Mesenchymal stem cell (in vitro differentiated cells and primary cell): ENCODE measurements at regions not wholly inside any gene's neighbourhood (a gene's known extent, or its start where the extent isn't known, plus 50 kb on each side); places are given as distances from the start of the nearest gene placed in this dataset.

Experiments used
- DNase-seq: peaks from one replicate; pipeline ENCODE4 v3.0.0-alpha.2; 2013
- H2AFZ ChIP-seq: one replicate; pipeline ENCODE4 v1.6.1; 2013; ENCODE audit warnings: low read depth, mild to moderate bottlenecking, control low read depth, inconsistent platforms, low read length, moderate library complexity
- H2AK5ac ChIP-seq: 2 replicates; pipeline ENCODE4 v1.6.1; 2013; ENCODE audit warnings: low read length, moderate library complexity, mild to moderate bottlenecking, inconsistent platforms; ENCODE audit not compliant: severe bottlenecking
- H2BK120ac ChIP-seq: one replicate; pipeline ENCODE4 v1.6.1; 2013; ENCODE audit warnings: low read depth, mild to moderate bottlenecking, inconsistent platforms, low read length, moderate library complexity
- H2BK12ac ChIP-seq, 2 experiments: one replicate each; pipeline ENCODE4 v1.6.1; 2013; ENCODE audit warnings: inconsistent platforms in 2 of 2, low read length in 2 of 2, mild to moderate bottlenecking in 2 of 2, moderate library complexity in 2 of 2, control low read depth in 1 of 2
- H2BK15ac ChIP-seq: one replicate; pipeline ENCODE4 v1.6.1; 2013; ENCODE audit warnings: mild to moderate bottlenecking, low read depth, inconsistent platforms; ENCODE audit not compliant: poor library complexity, severe bottlenecking
- H2BK5ac ChIP-seq: 2 replicates; pipeline ENCODE4 v1.6.1; 2013; ENCODE audit warnings: low read depth, mild to moderate bottlenecking, low read length, control low read depth, inconsistent platforms; ENCODE audit not compliant: poor library complexity, severe bottlenecking
- H3K14ac ChIP-seq, 2 experiments: one replicate each; pipeline ENCODE4 v1.6.1; 2013; ENCODE audit warnings: inconsistent platforms in 2 of 2, low read length in 2 of 2, control low read depth in 1 of 2, mild to moderate bottlenecking in 1 of 2, moderate library complexity in 1 of 2
- H3K18ac ChIP-seq, 2 experiments: one replicate each; pipeline ENCODE4 v1.6.1; 2013; ENCODE audit warnings: inconsistent platforms in 2 of 2, low read length in 2 of 2, control low read depth in 1 of 2, low read depth in 1 of 2, mild to moderate bottlenecking in 1 of 2
- H3K23ac ChIP-seq, 2 experiments: one replicate each; pipeline ENCODE4 v1.6.1; 2013; ENCODE audit warnings: inconsistent platforms in 2 of 2, low read length in 2 of 2, mild to moderate bottlenecking in 2 of 2, moderate library complexity in 2 of 2, control low read depth in 1 of 2
- H3K27ac ChIP-seq: 2 replicates; pipeline ENCODE4 v1.5.1; 2013; ENCODE audit warnings: mild to moderate bottlenecking, moderate library complexity, low read length, control low read depth, inconsistent platforms; ENCODE audit not compliant: poor library complexity, severe bottlenecking
- H3K27me3 ChIP-seq, 2 experiments: 2 replicates each; pipeline versions ENCODE4 v1.6.1 to v1.7.0; 2013; ENCODE audit warnings: low read length in 2 of 2, mild to moderate bottlenecking in 2 of 2, moderate library complexity in 2 of 2, control low read depth in 1 of 2, inconsistent platforms in 1 of 2; ENCODE audit not compliant: control insufficient read depth in 1 of 2, insufficient read depth in 1 of 2
- H3K36me3 ChIP-seq, 2 experiments: 2 replicates each; pipeline versions ENCODE4 v1.6.1 to v1.7.0; 2013; ENCODE audit warnings: low read length in 2 of 2, control low read depth in 1 of 2, inconsistent platforms in 1 of 2, low read depth in 1 of 2, mild to moderate bottlenecking in 1 of 2; ENCODE audit not compliant: insufficient read depth in 2 of 2, control insufficient read depth in 1 of 2
- H3K4ac ChIP-seq, 2 experiments: one replicate each; pipeline ENCODE4 v1.6.1; 2013; ENCODE audit warnings: inconsistent platforms in 2 of 2, low read length in 2 of 2, mild to moderate bottlenecking in 2 of 2, moderate library complexity in 2 of 2, control low read depth in 1 of 2, low read depth in 1 of 2
- H3K4me1 ChIP-seq: 2 replicates; pipeline ENCODE4 v1.6.1; 2013; ENCODE audit warnings: low read depth, low read length, control low read depth; ENCODE audit not compliant: control insufficient read depth, insufficient read depth
- H3K4me2 ChIP-seq: 2 replicates; pipeline ENCODE4 v1.6.1; 2013; ENCODE audit warnings: low read length, mild to moderate bottlenecking, inconsistent platforms; ENCODE audit not compliant: poor library complexity, severe bottlenecking
- H3K4me3 ChIP-seq, 2 experiments: 2 replicates each; pipeline versions ENCODE4 v1.5.1 to v1.7.0; 2013; ENCODE audit warnings: low read length in 2 of 2, mild to moderate bottlenecking in 2 of 2, control low read depth in 1 of 2, low read depth in 1 of 2; ENCODE audit not compliant: insufficient read depth in 1 of 2
- H3K79me1 ChIP-seq: replicated peaks from 2 replicates; pipeline ENCODE4 v1.6.1; 2013; ENCODE audit warnings: mild to moderate bottlenecking, control low read depth, low read length, inconsistent platforms; ENCODE audit not compliant: poor library complexity, severe bottlenecking
- H3K9ac ChIP-seq: 2 replicates; pipeline ENCODE4 v1.7.0; 2013; ENCODE audit warnings: mild to moderate bottlenecking, low read length, moderate library complexity
- H3K9me3 ChIP-seq: 2 replicates; pipeline ENCODE4 v1.7.0; 2013; ENCODE audit warnings: mild to moderate bottlenecking, low read length; ENCODE audit not compliant: control insufficient read depth
- H4K8ac ChIP-seq: one replicate; pipeline ENCODE4 v1.6.1; 2013; ENCODE audit warnings: inconsistent platforms, mild to moderate bottlenecking, low read length, moderate library complexity
- H4K91ac ChIP-seq: one replicate; pipeline ENCODE4 v1.6.1; 2013; ENCODE audit warnings: mild to moderate bottlenecking, low read length, inconsistent platforms
- WGBS: methylation state at CpG from one replicate; pipeline ENCODE4 v1.1.7; 2013; ENCODE audit warnings: mixed read lengths; 5-methylcytosine and 5-hydroxymethylcytosine counted together

GRCh38 chr4:29013341-29013740, 1706.8 kb upstream of the PCDH7 start:
- H3K23ac ChIP-seq = no peak overlapping the region
- H2AK5ac ChIP-seq = no peak overlapping the region
- H3K4me2 ChIP-seq = no peak overlapping the region
- 0% methylated on average over 1 of the region's 2 CpGs for WGBS
- H3K36me3 ChIP-seq = no peaks in the 10 kb centered on the region
- H3K18ac ChIP-seq = no peak overlapping the region
- H3K4me1 ChIP-seq = no peaks in the 10 kb centered on the region
- no peak overlapping the region for H4K8ac ChIP-seq
- H2AFZ ChIP-seq = no peak overlapping the region
- H2BK15ac ChIP-seq = no peak overlapping the region
- no peak overlapping the region for H2BK12ac ChIP-seq
- H3K79me1 ChIP-seq = no peaks in the 10 kb centered on the region
- no peak for DNase-seq
- H3K9me3 ChIP-seq = peaks cover 3% of the 10 kb centered on the region
- no peak overlapping the region for H3K4ac ChIP-seq
- H3K9ac ChIP-seq = no peak overlapping the region
- H4K91ac ChIP-seq = no peak overlapping the region
- H3K14ac ChIP-seq = no peak overlapping the region
- H2BK5ac ChIP-seq = no peak overlapping the region
- H3K27me3 ChIP-seq = no peaks in the 10 kb centered on the region
- H2BK120ac ChIP-seq = no peak overlapping the region
- no peak overlapping the region for H3K27ac ChIP-seq
- no peak overlapping the region for H3K4me3 ChIP-seq

GRCh38 chr4:29014555-29014954, 1705.6 kb upstream of the PCDH7 start:
- WGBS = 81% methylated on average over 4 of the region's 4 CpGs
- Histone ChIP-seq H2BK15ac (no peak overlapping the region), H3K4ac (no peak overlapping the region)

GRCh38 chr4:29033703-29034102, 1686.5 kb upstream of the PCDH7 start:
- Histone ChIP-seq H2BK15ac (no peak overlapping the region), H3K9me3 (peaks cover 5% of the 10 kb centered on the region), H3K36me3 (no peaks in the 10 kb centered on the region), H4K8ac (no peak overlapping the region), H4K91ac (no peak overlapping the region), H2AFZ (no peak overlapping the region), H2BK5ac (no peak overlapping the region), H3K4me3 (no peak overlapping the region), H2BK120ac (no peak overlapping the region), H3K79me1 (no peaks in the 10 kb centered on the region), H2AK5ac (no peak overlapping the region), H3K27me3 (no peaks in the 10 kb centered on the region), H2BK12ac (no peak overlapping the region), H3K27ac (no peak overlapping the region), H3K23ac (no peak overlapping the region), H3K18ac (no peak overlapping the region), H3K4me2 (no peak overlapping the region), H3K4me1 (no peaks in the 10 kb centered on the region), H3K4ac (no peak overlapping the region), H3K14ac (no peak overlapping the region), H3K9ac (no peak overlapping the region)
- no peak for DNase-seq
- 100% methylated on average over 1 of the region's 1 CpG for WGBS

More at GRCh38 chr4:29014555-29014954, 1705.6 kb upstream of the PCDH7 start:
- Histone ChIP-seq H2BK5ac (no peak overlapping the region), H3K36me3 (no peaks in the 10 kb centered on the region), H2AK5ac (no peak overlapping the region), H3K9me3 (peaks cover 3% of the 10 kb centered on the region), H2AFZ (no peak overlapping the region), H3K14ac (no peak overlapping the region), H3K27me3 (no peaks in the 10 kb centered on the region), H3K79me1 (no peaks in the 10 kb centered on the region), H4K8ac (no peak overlapping the region), H3K18ac (no peak overlapping the region), H2BK120ac (no peak overlapping the region), H3K23ac (no peak overlapping the region), H3K4me3 (no peak overlapping the region), H4K91ac (no peak overlapping the region), H3K27ac (no peak overlapping the region), H3K4me1 (no peaks in the 10 kb centered on the region), H3K4me2 (no peak overlapping the region), H2BK12ac (no peak overlapping the region), H3K9ac (no peak overlapping the region)
- no peak for DNase-seq

- H3K4me3 ChIP-seq = no peak overlapping the region
- no peaks in the 10 kb centered on the region for H3K27me3 ChIP-seq
- no peak overlapping the region for H2AFZ ChIP-seq
- H4K91ac ChIP-seq = no peak overlapping the region
- no peak overlapping the region for H2BK5ac ChIP-seq
- H3K23ac ChIP-seq = no peak overlapping the region
- H3K9me3 ChIP-seq = peaks cover 5% of the 10 kb centered on the region
- DNase-seq = no peak
- H3K4me2 ChIP-seq = no peak overlapping the region
- no peak overlapping the region for H2BK12ac ChIP-seq
- H3K18ac ChIP-seq = no peak overlapping the region
- H3K36me3 ChIP-seq = no peaks in the 10 kb centered on the region
- no peak overlapping the region for H2BK120ac ChIP-seq
- no peaks in the 10 kb centered on the region for H3K4me1 ChIP-seq
- no peak overlapping the region for H2AK5ac ChIP-seq
- H3K14ac ChIP-seq = no peak overlapping the region
- no peak overlapping the region for H2BK15ac ChIP-seq
- H3K27ac ChIP-seq = no peak overlapping the region
- no peak overlapping the region for H3K9ac ChIP-seq
- WGBS = 89% methylated on average over 3 of the region's 5 CpGs
- H3K79me1 ChIP-seq = no peaks in the 10 kb centered on the region
- H3K4ac ChIP-seq = no peak overlapping the region
- H4K8ac ChIP-seq = no peak overlapping the region
Measured at GRCh38 chr4:29037501-29037900, 1682.7 kb upstream of the PCDH7 start.
